ENCODE measurements at regions not wholly inside any gene's neighbourhood (a gene's known extent, or its start where the extent isn't known, plus 50 kb on each side); places are given as distances from the start of the nearest gene placed in this dataset.

DNA sequence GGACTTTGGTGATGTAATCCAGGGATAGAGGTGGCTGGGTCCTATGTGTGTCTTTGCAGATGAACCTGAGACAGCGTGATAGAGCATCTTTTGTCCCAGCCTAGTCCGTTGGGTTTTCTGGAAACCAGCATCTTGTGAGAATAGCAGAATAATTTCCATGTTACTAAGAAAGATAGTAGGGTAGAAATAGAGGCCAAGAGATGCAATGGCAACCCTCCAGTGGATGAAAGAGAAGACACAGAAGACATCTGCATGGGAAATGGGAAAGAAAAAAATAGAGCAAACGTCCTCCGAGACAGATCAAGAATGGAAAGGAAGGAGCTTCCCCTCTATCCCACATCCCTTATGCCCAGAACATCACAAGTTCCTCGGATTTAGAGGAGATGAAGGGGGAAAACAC is 409.3 kb upstream of the TMEM132C start:
- TF ChIP-seq YY1 (IDR thresholded peaks at IDR 0.05; ENCODE audit: low read depth) (no peak), TEAD4 (IDR thresholded peaks at IDR 0.05) (no peak), EP300 (IDR thresholded peaks at IDR 0.05; ENCODE audit: borderline replicate concordance) (no peak), CREB1 (IDR thresholded peaks at IDR 0.05; ENCODE audit: low read depth) (no peak), TCF12 (IDR thresholded peaks at IDR 0.05; ENCODE audit: low read depth) (no peak), EGR1 (IDR thresholded peaks at IDR 0.05) (no peak), FOXM1 (IDR thresholded peaks at IDR 0.05; ENCODE audit: borderline replicate concordance, low read depth) (no peak), RAD21 (IDR thresholded peaks at IDR 0.05; ENCODE audit: low read depth) (no peak), NFIC (IDR thresholded peaks at IDR 0.05) (no peak), ZBTB7A (IDR thresholded peaks at IDR 0.05; ENCODE audit: low read depth) (no peak), TAF1 (IDR thresholded peaks at IDR 0.05; ENCODE audit: low read depth) (no peak), CEBPB (IDR thresholded peaks at IDR 0.05) (no peak)
- TF ChIP-seq, protein P1, sequence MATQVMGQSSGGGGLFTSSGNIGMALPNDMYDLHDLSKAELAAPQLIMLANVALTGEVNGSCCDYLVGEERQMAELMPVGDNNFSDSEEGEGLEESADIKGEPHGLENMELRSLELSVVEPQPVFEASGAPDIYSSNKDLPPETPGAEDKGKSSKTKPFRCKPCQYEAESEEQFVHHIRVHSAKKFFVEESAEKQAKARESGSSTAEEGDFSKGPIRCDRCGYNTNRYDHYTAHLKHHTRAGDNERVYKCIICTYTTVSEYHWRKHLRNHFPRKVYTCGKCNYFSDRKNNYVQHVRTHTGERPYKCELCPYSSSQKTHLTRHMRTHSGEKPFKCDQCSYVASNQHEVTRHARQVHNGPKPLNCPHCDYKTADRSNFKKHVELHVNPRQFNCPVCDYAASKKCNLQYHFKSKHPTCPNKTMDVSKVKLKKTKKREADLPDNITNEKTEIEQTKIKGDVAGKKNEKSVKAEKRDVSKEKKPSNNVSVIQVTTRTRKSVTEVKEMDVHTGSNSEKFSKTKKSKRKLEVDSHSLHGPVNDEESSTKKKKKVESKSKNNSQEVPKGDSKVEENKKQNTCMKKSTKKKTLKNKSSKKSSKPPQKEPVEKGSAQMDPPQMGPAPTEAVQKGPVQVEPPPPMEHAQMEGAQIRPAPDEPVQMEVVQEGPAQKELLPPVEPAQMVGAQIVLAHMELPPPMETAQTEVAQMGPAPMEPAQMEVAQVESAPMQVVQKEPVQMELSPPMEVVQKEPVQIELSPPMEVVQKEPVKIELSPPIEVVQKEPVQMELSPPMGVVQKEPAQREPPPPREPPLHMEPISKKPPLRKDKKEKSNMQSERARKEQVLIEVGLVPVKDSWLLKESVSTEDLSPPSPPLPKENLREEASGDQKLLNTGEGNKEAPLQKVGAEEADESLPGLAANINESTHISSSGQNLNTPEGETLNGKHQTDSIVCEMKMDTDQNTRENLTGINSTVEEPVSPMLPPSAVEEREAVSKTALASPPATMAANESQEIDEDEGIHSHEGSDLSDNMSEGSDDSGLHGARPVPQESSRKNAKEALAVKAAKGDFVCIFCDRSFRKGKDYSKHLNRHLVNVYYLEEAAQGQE (IDR thresholded peaks at IDR 0.05; ENCODE audit: low read depth), result no peak
- TF ChIP-seq, protein P2, sequence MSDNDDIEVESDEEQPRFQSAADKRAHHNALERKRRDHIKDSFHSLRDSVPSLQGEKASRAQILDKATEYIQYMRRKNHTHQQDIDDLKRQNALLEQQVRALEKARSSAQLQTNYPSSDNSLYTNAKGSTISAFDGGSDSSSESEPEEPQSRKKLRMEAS (IDR thresholded peaks at IDR 0.05), result no peak
- TF ChIP-seq, protein P3, sequence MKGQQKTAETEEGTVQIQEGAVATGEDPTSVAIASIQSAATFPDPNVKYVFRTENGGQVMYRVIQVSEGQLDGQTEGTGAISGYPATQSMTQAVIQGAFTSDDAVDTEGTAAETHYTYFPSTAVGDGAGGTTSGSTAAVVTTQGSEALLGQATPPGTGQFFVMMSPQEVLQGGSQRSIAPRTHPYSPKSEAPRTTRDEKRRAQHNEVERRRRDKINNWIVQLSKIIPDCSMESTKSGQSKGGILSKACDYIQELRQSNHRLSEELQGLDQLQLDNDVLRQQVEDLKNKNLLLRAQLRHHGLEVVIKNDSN (IDR thresholded peaks at IDR 0.05), result no peak

DNA sequence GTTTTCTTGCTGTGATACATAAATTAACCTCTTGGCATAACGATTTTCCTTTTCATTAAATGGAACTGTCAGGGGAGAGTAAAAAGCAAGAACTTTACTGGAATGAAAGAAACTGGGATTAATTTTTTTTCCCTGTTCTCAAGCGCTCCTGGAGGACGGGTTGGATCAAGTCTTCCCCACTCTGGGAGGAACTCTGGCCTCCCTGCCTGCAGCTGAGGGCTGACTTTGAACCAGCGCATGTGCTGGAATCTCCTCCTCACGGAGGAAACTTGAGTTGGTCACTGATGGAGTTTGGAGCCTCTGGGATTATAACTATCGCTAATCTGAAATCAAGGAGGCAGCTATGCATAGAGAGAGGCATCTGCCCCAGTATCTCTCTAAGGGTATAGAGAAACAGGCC is 406.4 kb upstream of the TMEM132C start:
- TF ChIP-seq EP300 (IDR thresholded peaks at IDR 0.05; ENCODE audit: borderline replicate concordance) (no peak), NFIC (IDR thresholded peaks at IDR 0.05) (no peak), ZBTB7A (IDR thresholded peaks at IDR 0.05; ENCODE audit: low read depth) (no peak), CEBPB (IDR thresholded peaks at IDR 0.05) (no peak), YY1 (IDR thresholded peaks at IDR 0.05; ENCODE audit: low read depth) (no peak), TEAD4 (IDR thresholded peaks at IDR 0.05) (no peak), EGR1 (IDR thresholded peaks at IDR 0.05) (no peak), TCF12 (IDR thresholded peaks at IDR 0.05; ENCODE audit: low read depth) (no peak), FOXM1 (IDR thresholded peaks at IDR 0.05; ENCODE audit: borderline replicate concordance, low read depth) (no peak), RAD21 (IDR thresholded peaks at IDR 0.05; ENCODE audit: low read depth) (no peak), CREB1 (IDR thresholded peaks at IDR 0.05; ENCODE audit: low read depth) (no peak), TAF1 (IDR thresholded peaks at IDR 0.05; ENCODE audit: low read depth) (no peak)
- TF ChIP-seq, protein P3 (IDR thresholded peaks at IDR 0.05), result no peak
- TF ChIP-seq, protein P1 (IDR thresholded peaks at IDR 0.05; ENCODE audit: low read depth), result no peak
- TF ChIP-seq, protein P2 (IDR thresholded peaks at IDR 0.05), result no peak

DNA sequence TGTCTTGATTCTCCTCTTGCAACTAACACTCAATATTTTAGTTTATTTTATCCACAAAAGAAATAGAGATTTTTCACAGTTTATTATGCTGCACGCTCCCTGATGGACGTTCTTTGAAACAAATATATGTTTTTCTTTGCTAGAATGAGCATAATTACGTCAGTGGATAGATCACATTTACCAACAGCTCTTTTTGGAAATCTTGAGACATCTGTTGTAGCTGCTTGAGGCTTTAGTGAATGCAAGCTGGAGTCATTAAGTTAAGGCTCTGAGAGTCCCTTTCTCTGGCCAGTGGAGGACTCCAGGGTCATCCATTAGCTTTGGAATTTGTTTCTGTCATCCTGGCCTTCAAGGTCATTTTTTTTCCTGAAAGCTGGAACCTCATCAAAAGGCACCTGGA is 405.6 kb upstream of the TMEM132C start:
- TF ChIP-seq TAF1 (IDR thresholded peaks at IDR 0.05; ENCODE audit: low read depth) (no peak), YY1 (IDR thresholded peaks at IDR 0.05; ENCODE audit: low read depth) (no peak), TCF12 (IDR thresholded peaks at IDR 0.05; ENCODE audit: low read depth) (no peak), ZBTB7A (IDR thresholded peaks at IDR 0.05; ENCODE audit: low read depth) (no peak), NFIC (IDR thresholded peaks at IDR 0.05) (no peak), CEBPB (IDR thresholded peaks at IDR 0.05) (no peak), TEAD4 (IDR thresholded peaks at IDR 0.05) (no peak), EGR1 (IDR thresholded peaks at IDR 0.05) (no peak), EP300 (IDR thresholded peaks at IDR 0.05; ENCODE audit: borderline replicate concordance) (no peak), CREB1 (IDR thresholded peaks at IDR 0.05; ENCODE audit: low read depth) (no peak), FOXM1 (IDR thresholded peaks at IDR 0.05; ENCODE audit: borderline replicate concordance, low read depth) (no peak), RAD21 (IDR thresholded peaks at IDR 0.05; ENCODE audit: low read depth) (no peak)
- TF ChIP-seq, protein P2 (IDR thresholded peaks at IDR 0.05), result no peak
- TF ChIP-seq, protein P3 (IDR thresholded peaks at IDR 0.05), result no peak
- TF ChIP-seq, protein P1 (IDR thresholded peaks at IDR 0.05; ENCODE audit: low read depth), result no peak
